ENCODE measurements at regions not wholly inside any gene's neighbourhood (a gene's known extent, or its start where the extent isn't known, plus 50 kb on each side); places are given as distances from the start of the nearest gene placed in this dataset.
"Not testable (repeated sequence)": the region's sequence is repeated elsewhere in the genome, so short reads cannot be mapped to it uniquely, and the experiment has no call there.

DNA sequence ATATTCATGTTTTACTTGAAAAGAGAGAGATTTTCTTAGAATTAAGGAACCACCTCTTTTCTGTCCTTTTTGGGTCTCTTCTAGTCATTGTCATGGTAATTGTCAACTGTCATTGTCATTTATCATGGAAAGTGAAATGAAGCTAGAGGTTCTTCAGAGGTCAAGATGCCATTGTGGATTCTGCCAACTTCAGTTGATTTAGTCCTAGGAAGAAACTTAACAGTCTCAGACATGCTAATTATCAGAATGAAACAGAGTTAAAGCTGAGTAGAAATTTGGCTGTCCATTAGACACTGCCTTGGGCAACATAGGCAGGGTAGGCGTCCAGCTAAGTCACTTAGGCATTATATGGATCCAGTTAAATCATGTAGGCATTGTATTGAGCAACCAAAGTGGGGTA, 796.1 kb upstream of the ADGRL3 start:
- DNase-seq (ENCODE audit: low spot score in 2 of 2) (no peak), FAIRE-seq (no peak)

DNA sequence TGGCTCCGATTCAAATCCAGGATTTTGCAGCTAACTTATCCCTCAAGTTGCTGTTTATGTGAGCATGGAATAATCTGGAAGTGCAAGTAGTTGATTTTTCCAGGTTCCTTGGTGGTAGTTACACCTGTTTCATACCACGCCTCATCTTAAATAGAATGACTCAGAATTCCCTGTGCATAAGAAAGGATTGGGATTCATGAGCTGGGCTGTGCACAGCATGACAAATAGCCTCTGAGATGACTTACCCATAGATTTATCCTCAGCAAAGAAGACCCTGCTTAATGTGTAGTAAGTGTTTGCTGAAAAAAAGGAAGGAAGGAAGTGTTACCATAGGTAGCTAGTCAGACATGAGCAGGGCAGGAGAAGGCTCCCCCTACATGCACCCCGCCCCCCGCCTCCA, 777.7 kb upstream of the ADGRL3 start:
- FAIRE-seq (no peak), DNase-seq (ENCODE audit: low spot score in 2 of 2) (no peak)

DNA sequence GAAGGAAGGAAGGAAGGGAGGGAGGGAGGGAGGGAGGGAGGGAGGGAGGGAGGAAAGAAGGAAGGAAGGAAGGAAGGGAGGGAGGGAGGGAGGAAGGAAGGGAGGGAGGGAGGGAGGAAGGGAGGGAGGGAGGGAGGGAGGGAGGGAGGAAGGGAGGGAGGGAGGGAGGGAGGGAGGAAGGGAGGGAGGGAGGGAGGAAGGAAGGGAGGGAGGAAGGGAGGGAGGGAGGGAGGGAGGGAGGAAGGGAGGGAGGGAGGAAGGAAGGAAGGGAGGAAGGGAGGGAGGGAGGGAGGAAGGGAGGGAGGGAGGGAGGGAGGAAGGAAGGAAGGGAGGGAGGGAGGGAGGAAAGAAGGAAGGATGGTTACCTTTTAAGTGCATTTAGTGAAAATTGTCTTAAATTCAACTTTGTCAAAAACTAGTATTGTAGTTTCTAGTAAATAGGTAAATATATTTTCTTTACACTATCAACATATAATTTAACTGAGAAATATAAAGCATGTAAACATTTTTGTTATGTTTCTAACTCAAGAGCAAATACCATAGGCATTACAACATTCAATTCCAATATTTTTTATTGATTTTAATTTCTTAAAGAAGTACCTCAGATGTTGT, 776.4 kb upstream of the ADGRL3 start:
- not testable (repeated sequence) for FAIRE-seq; DNase-seq (ENCODE audit: low spot score in 2 of 2)

DNA sequence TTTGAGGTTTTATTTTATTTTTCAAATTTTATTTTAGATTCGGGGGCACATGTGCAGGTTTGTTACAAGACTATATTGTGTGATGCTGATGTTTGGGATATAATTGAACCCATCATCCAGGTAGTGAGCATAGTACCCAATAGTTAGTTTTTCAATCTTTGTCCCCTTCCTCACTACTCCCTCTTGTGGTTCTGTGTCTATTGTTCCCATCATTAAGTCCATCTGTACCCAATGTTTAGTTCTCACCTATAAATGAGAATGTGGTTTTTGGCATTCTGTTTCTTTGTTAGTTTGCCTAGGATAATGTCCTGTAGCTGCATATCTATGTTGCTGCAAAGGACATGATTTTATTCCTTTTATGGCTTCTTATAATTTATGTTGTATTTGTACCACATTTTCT, 767.2 kb upstream of the ADGRL3 start:
- DNase-seq (ENCODE audit: low spot score in 2 of 2): no peak
- no peak for FAIRE-seq

DNA sequence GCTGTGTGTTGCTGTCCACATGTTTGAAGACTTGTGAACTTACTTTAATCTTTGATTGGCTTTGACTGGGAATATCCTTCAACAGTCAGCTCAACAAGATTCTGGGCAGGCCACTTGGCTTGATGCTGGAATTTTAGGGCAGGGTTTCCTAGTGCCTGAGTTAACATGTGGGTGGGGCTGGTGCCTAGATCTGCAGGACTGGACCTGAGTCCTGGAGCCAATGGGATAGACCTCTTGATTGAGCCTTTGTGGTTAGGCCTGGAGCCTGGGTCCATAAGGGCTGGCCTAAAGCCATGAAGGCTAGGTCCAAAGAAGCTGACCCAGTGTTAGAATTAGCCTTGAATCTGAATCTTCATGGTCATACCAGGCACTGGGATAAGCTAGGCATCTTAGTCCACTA, 757.1 kb upstream of the ADGRL3 start:
- FAIRE-seq (no peak), DNase-seq (ENCODE audit: low spot score in 2 of 2) (no peak)

- no peak for DNase-seq (ENCODE audit: low spot score in 2 of 2)
- no peak for FAIRE-seq
Observed at GRCh38 chr4:60443796-60444195, 756.3 kb upstream of the ADGRL3 start.

- DNase-seq (ENCODE audit: low spot score in 2 of 2): no peak
- no peak for FAIRE-seq
Observed at GRCh38 chr4:60450054-60450453, 750.1 kb upstream of the ADGRL3 start.

DNA sequence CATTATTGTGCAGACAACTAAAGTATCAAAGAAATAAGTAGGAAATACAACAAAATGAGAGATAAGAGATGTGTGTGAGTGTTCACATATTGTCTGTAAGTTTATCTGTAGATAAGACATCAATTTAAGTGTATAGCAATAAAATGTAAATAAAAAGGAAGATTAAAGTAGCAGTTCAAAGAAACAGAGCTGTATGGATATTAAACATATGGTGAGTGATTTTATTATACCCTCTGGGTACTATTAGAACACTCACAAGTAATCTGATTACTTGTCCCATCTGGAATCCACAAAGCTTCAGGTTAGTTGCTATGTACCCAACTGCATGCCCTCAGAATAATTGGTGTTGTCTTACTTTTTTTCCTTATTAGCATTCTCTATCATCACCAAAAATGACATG, 747.9 kb upstream of the ADGRL3 start:
- no peak for DNase-seq (ENCODE audit: low spot score in 2 of 2)
- no peak for FAIRE-seq

- FAIRE-seq (no peak), DNase-seq (ENCODE audit: low spot score in 2 of 2) (no peak)
Observed at GRCh38 chr4:60455380-60455779, 744.7 kb upstream of the ADGRL3 start.

DNA sequence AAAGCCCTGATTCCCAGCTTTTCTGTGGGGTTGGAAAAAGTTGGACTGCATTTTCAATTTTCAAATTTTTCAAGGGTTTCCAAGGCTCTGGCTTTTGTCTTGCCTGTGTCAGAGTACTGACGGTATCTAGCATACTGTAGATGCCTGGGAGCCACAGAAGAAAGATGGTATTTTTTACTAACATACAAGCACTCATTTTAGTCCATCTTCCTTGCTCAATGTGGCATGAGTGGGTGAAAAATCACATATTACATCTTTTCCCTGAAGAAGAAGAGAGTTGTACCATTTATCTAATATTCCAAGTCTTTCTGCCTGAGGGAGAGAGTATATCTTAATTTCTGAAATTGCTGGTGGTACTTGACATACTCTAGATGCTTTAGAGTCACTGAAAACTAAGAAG, 738.6 kb upstream of the ADGRL3 start:
- FAIRE-seq: no peak
- DNase-seq (ENCODE audit: low spot score in 2 of 2): no peak

DNA sequence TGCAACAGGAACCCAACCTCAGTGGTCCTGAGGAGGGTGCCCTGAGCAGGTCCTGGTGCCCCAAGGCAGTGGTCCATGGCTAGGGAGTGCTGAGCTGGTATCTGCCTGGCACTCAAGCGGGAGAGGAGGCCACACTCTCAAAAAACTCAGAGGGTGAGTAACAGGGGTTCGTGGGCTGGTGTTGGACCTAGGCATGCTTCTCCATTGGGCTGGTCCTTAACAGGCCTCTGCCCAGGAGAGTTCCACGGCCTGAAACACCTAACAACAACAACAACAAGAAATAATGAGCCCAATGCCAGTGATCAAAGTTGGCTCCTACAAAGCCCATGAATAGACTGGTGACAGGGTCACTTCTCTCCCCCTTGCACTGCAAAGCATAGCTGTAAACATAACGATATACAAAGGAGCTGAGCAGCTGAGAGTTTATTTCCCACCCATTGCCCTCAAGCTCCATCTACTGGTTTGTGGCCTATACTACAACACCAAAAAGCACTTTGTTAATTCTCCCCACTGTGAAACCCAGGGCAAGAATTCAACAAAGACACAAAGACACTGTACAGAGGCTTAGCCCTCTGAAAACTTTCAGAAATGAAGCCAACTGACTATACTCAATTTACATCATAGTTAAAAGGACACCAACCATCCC, 736.1 kb upstream of the ADGRL3 start:
- no peak for FAIRE-seq
- DNase-seq (ENCODE audit: low spot score in 2 of 2): no peak

GRCh38 chr4:60482921-60483351, 717.2 kb upstream of the ADGRL3 start:
- FAIRE-seq: no peak
- DNase-seq (ENCODE audit: low spot score in 2 of 2): no peak

DNA sequence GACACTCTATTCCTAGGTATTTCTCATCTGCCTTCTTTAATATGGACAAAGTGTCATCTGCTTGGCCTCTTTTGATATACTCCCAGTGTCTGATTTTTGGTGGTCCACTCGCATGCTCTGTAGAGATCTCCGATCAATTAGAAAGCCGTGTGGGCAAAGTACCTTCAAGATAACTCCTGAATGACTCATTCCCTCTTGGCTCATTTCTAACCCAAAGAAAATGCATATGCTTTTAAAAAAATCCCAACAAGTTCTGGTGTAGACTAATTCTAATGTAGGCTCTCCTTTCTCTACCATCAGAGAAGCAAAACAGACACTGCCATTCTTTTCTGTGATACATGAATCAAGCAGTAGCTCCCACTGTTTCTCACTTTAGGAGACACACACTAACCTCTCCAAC, 714.9 kb upstream of the ADGRL3 start:
- FAIRE-seq (no peak), DNase-seq (ENCODE audit: low spot score in 2 of 2) (no peak)

- not testable (repeated sequence) for DNase-seq (ENCODE audit: low spot score in 2 of 2); FAIRE-seq
Observed at GRCh38 chr4:60487118-60487761, 712.9 kb upstream of the ADGRL3 start.

- FAIRE-seq (no peak), DNase-seq (ENCODE audit: low spot score in 2 of 2) (no peak)
Observed at GRCh38 chr4:60500810-60501209, 699.3 kb upstream of the ADGRL3 start.

GRCh38 chr4:60502733-60503132, 697.4 kb upstream of the ADGRL3 start:
- FAIRE-seq (no peak), DNase-seq (ENCODE audit: low spot score in 2 of 2) (no peak)

GRCh38 chr4:60506061-60506460, 694.1 kb upstream of the ADGRL3 start:
- FAIRE-seq: no peak
- DNase-seq (ENCODE audit: low spot score in 2 of 2): no peak

DNA sequence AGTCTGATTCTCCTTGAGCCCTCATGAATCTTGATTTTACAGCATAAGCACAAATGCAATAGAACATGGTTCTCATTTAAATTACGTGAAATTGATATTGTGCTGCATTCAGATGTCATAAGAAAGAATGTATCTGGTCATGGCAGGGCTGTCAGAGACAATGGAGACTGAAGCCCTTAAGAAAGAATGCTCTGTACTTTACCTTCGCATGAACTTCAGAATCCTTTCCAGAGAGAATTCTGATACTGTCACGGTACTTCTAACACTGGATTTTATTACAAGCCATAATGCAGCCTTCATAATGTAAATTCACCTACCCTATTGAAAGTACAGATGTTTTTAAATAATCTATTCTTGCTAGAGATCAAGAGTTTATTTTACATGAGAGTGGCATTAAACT, 677.9 kb upstream of the ADGRL3 start:
- no peak for FAIRE-seq
- no peak for DNase-seq (ENCODE audit: low spot score in 2 of 2)

DNA sequence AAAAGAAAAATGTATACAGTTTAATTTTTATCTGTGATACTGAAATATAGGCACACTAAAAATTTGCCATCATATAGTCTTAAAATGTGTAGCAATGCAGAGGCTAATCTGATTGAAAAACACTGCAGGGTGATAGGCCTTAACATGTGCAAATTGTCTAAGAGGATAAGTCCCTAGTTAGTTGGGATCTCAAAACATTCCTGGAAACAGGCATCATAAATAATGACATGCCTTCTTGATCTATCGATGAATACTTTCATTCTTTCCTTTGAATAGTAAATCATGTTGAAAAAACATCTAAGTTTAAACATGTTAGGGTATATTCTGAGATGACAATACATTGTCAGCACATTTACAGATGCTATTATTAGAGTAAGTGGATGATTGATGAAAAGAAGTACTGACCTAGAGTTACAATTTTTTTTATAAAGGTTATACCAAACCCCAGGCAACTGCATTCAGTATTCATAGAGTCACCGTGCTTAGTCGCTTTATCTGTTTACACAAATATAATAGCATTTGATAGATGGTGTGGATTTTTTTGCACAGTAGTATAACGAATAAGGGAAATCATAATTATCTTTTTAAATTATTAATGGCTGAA, 668.2 kb upstream of the ADGRL3 start:
- DNase-seq (ENCODE audit: low spot score in 2 of 2) (no peak), FAIRE-seq (no peak)

DNA sequence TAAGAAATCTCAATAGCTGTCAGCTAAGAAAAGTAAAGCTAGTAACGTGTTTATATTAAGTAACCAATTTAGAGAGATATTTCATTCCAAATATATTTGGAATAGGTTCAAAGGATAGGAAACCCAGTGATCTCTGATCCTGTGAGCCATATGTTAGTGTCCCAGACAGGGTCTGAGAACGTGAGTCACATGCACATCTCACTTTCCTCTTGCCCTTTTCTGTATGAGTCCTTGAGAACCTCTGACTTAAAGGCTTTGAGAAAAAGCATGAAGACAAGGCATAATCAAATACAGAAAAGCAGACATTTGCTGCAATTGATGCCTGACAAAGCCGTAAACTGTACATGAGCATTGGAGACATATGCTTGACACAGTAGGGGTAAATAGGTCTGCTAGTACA, 655.1 kb upstream of the ADGRL3 start:
- DNase-seq (ENCODE audit: low spot score in 2 of 2) (no peak), FAIRE-seq (no peak)

- DNase-seq (ENCODE audit: low spot score in 2 of 2): no peak
- FAIRE-seq: no peak
Observed at GRCh38 chr4:60562334-60562733, 637.8 kb upstream of the ADGRL3 start.

DNA sequence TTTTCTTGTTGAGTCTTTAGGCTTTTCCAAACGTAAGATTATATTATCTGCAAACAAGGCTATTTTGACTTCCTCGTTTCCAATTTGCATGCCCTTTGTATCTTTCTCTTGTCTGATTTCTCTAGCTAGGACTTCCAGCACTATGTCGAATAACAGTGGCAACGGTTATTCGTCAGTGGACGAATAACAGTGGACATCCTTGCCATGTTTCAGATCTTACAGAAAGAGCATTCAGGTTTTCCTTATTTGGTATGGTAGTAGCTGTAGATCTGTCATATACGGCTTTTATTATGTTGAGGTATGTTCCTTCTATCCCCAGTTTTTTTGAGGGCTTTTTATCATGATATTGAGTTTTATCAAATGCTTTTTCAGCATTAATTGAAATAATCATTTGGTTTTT, 634.6 kb upstream of the ADGRL3 start:
- DNase-seq (ENCODE audit: low spot score in 2 of 2) (no peak), FAIRE-seq (no peak)
